Raji (cell line): ENCODE measurements at regions not wholly inside any gene's neighbourhood (a gene's known extent, or its start where the extent isn't known, plus 50 kb on each side); places are given as distances from the start of the nearest gene placed in this dataset.

Experiments
- POLR2A ChIP-seq: IDR thresholded peaks from 2 replicates; pipeline ENCODE4 v1.6.1; 2011; ENCODE audit warnings: low read depth, low read length, control low read depth; ENCODE audit not compliant: insufficient read depth

DNA sequence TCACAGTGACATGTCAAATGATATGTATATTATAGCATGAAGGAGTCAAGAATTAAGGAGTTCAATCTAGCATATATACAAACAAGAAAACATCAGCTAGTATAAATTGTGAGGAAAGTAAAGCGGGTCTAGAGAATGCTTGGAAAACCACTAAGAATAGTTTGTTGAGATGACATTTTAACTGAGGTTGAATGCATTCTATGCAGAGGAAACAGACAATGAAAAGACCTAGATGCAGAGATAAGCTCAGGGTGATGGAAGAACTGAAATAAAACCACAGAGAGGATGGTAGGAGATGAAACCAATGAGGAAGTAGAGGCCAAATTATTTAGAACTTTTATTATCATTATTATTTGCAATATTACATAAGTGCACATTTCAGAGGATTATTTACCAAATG is 803.6 kb upstream of the FANCL start:
- no peak for TF ChIP-seq POLR2A

DNA sequence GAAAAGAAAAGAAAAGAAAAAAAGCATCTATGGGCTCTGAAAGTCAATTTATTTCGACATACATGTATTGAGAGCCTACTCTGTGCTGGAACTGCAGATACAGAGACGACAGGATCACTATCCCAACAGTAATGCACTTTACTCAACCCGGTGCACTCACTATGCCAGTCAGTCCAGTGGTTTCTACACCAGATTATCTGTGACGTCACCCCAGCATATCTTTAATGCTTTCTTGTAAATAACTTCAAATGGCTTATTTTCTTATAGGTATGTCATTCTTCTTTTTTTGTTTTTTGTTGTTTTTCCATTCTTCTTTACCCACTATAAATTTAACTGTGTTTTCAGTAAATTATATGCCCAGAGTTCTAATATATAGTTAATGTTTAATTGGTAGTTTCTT is 800.0 kb upstream of the FANCL start:
- TF ChIP-seq POLR2A, result no peak

DNA sequence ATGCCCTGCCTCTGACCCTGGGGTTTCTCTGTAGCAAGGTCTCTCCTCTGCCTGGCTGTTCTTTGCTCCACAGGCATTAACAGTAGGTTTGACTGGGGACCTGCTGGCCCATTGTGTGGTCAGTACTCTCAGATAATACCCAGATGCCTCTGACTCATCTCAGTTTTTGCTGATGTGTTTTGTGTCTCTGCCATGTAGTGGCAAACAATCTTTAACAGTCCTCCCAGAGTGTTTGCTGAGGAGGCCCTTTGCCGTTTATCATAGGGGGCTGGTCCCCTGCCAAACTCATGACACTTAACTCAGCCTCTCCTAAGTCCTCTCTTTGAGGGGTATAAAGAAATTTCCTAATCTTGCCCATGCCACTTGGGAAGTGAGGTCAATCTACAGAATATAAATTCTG is 793.7 kb upstream of the FANCL start:
- TF ChIP-seq POLR2A, result no peak

DNA sequence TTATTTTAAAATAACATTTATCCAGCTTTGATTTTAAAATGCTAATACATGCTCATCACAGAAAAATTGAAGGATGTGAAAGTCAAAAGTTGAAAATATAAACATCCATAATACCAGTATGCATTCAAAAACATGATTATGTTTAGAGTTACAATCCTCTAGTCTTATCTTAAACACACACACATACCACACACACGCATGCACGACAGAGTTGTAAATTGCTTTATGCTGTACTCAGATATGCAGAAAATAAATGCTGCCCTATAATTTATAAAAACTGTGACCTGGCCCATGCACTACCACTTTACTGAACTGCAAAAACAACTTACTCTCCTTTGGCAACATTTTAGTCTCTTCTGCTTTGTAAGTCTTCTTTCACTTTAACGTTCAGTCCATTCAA is 793.0 kb upstream of the FANCL start:
- no peak for TF ChIP-seq POLR2A

DNA sequence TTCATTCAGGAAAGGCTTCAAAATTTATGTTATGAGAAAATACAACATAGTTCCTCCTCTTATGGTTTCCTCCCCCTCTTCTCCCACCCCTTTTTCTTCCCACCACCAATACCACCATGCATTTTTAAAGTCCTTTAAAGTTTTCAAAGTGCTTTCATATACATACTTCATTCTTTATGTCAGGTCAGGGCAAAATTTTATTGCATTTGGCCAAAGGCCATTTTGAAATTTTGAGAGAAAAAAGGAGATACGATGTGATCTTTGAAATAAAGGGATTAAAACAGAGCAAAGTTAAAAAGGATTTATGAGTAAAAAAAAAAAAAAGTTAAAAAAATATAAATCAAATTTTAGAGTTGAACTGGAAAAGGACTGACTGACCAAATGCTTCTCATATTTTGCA is 792.5 kb upstream of the FANCL start:
- no peak for TF ChIP-seq POLR2A

DNA sequence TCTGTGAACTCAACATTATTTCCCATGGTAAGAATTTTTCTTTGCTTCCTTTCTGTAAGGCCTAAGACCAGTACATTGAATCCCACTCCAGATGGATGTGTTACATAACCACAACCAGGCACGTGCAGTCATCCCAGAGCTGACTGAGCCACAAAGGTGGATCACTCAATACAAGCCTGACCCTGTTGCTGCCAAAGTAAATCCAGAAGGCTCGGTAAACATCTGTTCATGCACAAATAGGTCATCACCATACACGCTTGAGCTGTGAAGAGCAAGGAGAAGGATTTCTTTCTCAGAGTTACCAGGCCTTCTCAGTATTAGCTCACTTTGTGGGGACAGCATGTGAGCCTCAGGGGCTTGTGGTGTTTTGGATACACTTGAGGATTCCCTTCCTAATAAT is 791.4 kb upstream of the FANCL start:
- TF ChIP-seq POLR2A, result no peak

DNA sequence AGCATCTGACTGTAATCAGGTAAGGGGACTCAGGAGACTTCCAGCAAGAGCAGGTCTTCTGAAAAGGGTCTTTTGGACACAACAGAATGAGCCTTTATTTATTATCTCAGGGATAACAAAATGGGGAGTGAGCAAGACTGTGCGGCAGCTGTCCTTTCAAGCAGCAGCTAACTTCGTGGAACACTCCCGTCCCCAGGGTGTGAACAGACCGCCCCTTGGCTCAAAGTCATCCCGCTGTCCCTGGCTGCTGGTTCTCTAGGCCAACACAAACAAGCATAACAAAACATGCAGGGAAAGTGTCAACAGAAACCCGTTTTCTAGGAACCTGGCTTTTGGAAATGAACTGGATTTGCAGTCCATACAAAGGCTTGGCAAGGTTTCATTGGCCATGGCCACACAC is 787.9 kb upstream of the FANCL start:
- TF ChIP-seq POLR2A, result no peak

DNA sequence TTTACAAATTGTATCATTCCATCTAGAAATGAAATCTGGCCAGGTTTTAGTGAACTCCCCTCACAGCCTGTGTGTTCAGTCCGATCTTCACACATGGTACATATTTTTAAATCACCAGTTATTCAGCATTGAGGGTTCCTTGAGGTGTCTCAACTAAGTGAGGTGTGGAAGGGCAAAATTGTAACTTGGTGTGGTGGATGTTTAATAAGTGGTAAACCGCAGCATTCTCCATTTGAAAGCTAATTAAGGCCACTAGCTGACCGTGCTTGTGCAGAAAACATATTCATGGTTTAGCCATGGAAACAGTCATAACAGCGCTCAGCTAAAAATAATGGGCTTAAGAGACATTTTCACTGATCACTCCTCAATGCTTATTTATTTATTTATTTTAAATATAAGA is 786.2 kb upstream of the FANCL start:
- TF ChIP-seq POLR2A, result no peak

DNA sequence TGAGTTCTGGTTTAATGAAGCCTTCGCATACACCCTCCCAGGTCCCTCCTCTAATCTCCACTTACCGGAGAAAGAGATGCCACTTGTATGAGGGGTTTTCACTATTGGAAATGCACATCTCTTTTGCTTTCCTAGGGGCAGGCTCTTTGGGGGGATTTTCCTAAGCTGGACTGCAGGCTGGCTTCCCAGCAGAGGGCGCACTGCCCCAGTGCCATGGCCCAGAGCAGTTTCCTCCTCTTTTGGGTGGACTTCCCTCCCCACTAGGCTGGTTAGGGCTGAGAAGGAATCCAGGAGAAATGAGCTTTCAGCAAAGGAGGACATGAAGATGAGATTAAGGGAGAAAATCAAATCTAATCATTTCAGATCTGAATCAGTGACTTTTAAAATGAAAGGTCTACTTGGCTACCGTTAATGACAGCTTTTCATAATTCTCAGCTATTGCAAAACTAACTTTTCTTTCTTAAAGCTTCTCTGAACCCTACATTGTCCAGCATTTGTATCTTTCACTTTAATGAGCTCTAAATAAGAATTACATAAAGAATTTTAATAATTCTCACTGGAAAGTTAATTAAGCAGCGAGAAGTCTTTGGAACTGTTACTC is 784.1 kb upstream of the FANCL start:
- no peak for TF ChIP-seq POLR2A

DNA sequence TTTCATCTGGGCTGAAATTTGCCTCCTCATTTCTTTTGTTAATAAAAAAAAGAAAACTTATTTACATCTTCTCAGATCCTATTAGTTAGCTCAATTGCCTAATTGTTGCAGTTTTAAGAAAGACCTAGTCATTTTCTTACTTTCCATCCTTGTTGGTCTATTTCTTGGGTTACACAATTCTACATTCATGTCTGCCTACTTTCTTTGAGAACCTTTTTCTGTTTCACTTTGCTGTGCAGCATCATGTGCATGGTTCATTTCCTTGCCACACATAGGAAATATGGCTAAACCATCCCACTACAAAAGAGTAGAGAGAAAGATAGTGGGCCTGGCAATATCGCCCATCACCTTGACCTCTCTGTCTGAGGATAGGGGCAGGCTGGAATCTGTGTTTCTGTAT is 780.7 kb upstream of the FANCL start:
- no peak for TF ChIP-seq POLR2A

DNA sequence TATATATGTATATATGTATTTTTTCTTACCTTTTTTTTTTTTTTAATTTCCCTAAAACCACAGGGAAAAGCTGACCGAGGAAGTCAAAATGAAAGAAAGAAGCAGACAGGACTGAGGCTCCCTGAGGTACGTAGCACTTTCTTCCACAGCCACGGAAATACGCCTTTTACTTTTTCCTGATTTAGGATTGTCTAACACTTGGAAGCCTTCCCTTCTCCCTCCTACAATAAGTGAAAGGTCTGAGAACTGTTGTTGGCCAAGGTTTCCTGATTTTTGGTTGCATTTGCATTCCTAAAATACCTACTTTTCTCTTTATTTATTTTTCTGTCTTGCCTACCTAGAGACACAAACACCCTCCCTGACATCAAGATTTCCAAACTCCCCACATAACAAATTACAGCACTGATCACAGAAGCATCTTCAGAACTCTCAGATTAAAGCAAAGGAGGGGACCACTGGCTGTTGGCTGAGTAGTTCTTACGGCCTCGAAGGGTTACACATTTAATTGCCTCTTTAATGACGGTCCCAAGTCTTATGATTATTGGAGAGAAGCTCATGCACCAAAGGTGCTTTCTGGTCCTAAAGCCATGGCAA is 778.5 kb upstream of the FANCL start:
- no peak for TF ChIP-seq POLR2A

DNA sequence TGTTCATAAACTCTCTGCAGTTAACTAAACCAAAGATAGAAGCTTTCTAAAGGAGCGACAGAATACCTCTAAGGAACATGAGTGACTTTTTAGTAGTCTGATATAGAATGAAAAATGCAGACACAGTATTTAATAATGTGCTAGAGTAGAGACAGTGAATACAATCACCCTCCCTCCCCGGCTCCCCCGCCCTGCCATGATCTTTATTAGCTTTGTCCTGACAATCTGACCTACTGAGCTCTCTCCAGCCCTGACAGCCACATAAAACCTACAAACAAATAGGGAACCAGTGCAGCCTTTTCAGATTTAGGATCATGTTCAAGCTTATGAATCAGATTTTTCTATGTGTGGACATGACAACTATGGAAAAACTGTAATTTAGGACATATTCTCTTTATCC is 777.6 kb upstream of the FANCL start:
- TF ChIP-seq POLR2A, result no peak

DNA sequence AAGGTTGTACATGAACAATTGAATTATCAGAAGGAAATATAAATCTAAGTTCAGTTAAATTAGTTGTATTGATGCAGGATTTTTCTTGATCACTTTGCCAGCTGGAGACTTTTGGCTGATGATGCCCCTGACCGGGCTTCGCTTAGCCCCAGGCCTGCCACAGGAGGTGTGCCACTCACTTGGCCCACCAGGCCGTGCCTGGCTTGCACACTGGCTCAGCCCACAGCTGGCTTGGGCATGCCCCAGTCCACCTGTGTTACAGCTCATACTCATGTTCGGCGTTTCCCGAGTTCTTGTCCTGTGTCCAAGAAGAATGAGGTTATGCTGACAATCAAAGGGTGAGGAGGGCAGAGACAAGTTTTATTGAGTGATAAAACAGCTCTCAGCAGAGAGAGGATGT is 773.9 kb upstream of the FANCL start:
- no peak for TF ChIP-seq POLR2A

DNA sequence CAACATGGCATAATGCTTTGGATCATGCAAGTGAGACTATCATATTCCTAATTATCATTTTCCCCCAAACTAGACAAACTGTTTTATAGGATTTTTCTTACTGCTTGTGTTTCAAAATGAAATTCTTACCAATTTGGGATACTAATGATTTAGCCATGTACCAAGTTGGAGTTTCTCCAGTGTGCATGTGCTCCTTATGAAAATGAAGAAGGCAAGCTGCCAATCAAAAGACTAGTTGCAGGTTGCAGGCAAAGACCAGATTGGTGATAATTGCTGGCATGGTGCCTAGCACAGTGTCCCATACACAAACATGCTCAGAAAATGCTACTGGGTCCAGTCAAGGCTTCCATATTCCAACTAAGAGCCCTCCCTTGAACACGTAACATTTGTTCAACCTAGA is 771.8 kb upstream of the FANCL start:
- no peak for TF ChIP-seq POLR2A

DNA sequence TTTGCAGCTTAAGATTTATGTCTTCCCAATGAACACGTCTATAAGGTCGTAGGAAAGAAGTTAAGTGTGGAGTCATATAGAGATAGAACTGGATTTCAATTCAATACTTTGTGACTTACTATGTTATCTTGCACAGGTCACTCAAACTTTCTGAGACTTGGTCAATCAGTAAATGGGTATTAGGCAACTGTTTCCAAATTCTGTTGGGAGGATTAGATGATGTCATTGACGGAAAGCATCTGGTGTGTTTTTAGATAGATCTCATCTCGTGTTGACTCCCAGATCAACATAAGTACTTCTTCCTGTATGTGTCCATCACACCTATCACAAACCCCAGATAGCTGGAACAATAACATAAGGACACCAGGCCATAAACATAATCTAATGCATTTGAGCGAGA is 771.1 kb upstream of the FANCL start:
- TF ChIP-seq POLR2A, result no peak

DNA sequence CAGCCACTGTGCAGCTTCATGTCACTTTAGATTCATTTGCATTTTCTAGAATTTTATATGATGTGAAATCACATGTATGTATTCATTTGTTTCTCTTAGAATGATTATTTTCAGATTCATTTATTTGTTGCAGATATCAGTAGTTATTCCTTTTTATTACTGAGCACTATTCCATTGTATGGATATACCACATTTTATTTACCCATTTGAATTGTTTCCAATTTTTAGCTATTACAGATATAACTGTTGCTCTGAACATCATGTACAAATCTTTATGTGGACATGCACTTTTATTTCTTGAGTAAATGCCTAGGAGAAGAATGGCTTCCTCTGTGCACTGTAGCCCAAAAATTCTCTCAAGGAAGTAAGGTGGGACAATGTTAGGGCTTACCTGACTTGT is 767.8 kb upstream of the FANCL start:
- no peak for TF ChIP-seq POLR2A
